ENCODE measurements at regions not wholly inside any gene's neighbourhood (a gene's known extent, or its start where the extent isn't known, plus 50 kb on each side); places are given as distances from the start of the nearest gene placed in this dataset.

- DNase-seq (ENCODE audit: low spot score): no peak
Observed at GRCh38 chr5:67335426-67335825, 138.8 kb upstream of the CD180 start.

DNA sequence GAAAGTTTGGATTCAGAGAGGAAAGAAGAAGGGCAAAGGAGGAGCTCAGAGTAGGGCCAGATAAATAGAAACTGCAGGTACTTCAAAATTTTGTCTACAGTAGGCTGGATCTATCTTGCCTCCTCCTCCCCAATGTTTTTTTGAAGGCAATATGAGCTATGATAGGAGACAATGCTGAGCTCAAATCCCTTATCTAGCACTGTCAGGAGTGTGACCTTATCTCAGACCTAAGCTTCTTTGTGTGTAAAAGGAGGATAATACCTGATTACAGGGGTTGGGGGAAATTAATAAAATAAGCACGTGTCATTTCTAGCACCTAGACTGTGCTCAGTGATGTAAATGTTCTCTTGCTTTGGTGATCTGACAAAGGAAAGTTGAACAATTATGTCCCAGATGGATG lies 137.8 kb upstream of the CD180 start:
- DNase-seq (ENCODE audit: low spot score): no peak

DNA sequence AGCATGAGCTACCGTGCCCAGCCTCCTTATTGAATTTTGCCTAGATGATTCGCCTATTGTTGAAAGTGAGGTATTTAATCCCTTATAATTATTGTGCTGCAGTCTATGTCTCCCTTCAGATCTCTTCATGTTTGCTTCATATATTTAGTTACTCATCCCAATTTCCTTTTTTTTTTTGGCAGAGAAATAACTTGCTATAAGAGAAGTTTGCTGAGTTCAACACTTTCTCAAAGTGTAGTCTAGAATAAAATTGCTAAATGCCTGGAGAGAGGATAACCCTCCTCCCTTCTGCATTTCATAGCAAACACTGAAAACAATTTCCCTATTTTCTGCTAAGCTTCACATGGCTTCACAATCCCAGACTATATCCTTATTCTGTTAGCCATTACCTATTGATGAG lies 136.6 kb upstream of the CD180 start:
- DNase-seq (ENCODE audit: low spot score): no peak

GRCh38 chr5:67331296-67331925 lies 134.8 kb upstream of the CD180 start:
- no peak for DNase-seq (ENCODE audit: low spot score)

DNA sequence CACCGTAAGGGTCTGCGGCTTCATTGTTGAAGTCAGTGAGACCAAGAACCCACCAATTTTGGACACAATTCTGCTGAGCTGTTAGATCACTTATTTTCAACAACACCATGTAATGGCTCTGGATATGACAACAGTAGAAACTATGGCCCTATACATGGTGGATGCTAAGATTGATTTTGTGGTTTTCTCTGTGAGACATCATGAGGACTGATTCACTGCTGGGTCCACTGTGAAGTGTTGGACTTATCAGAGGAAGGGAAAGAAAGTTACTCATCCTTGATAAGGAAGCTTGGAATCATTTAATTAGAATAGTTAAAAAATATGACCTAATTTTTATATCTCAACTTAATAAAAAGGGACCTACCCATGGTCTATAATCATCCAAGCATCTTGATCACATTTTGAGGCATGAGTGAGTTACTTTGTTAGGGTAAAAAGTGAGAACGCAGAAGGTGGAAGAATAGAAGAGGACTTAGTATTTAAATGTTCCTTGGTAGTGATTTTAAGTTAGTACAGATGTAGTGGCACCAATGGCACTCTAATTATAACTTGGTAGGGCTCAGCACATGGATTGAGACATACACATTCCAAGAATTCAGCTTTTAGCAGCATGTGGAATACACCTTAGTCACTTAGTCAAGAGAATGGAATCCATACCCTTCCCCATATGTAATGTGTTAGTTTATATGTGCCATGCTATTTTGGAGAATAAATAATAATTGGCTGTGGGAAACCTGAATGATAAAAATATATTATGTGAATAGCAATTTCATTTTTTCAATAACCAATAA lies 123.5 kb upstream of the CD180 start:
- peak; percentile 62 for DNase-seq (ENCODE audit: low spot score)

DNA sequence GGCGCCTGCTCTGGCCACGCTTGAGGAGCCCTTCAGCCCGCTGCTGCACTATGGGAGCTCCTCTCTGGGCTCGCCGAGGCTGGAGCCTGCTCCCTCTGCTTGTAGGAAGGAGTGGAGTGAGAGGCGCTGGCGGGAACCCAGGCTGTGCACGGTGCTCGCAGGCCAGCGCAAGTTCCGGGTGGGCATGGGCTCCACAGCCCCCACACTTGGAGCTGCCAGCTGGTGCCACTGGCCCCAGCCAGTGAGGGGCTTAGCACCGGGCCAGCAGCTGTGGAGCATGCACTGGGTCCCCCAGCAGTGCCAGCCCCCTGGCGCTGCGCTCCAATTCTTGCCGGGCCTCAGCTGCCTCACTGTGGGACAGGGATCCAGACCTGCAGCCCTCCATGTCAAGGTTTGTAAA lies 122.1 kb upstream of the CD180 start:
- no peak for DNase-seq (ENCODE audit: low spot score)

- DNase-seq (ENCODE audit: low spot score): no peak
Observed at GRCh38 chr5:67317603-67318002, 121.0 kb upstream of the CD180 start.

DNA sequence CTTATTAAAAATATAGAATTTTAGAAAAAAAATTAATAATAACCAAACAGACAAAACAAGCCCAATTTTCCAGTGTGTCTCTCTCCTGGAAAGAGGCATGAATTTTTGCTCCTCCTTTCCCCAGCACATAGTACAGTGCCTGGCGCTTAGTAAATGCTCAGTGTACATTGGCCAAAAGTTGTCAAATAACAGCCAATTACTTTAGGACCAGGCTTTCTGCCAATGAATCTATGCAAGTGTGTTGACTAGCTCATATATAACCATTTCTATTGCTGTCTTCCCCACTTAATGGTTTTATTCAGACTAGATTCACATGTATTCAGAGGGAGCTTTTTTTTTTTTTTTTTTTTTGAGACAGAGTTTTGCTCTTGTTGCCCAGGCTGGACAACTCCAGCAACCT lies 120.1 kb upstream of the CD180 start:
- no peak for DNase-seq (ENCODE audit: low spot score)

DNA sequence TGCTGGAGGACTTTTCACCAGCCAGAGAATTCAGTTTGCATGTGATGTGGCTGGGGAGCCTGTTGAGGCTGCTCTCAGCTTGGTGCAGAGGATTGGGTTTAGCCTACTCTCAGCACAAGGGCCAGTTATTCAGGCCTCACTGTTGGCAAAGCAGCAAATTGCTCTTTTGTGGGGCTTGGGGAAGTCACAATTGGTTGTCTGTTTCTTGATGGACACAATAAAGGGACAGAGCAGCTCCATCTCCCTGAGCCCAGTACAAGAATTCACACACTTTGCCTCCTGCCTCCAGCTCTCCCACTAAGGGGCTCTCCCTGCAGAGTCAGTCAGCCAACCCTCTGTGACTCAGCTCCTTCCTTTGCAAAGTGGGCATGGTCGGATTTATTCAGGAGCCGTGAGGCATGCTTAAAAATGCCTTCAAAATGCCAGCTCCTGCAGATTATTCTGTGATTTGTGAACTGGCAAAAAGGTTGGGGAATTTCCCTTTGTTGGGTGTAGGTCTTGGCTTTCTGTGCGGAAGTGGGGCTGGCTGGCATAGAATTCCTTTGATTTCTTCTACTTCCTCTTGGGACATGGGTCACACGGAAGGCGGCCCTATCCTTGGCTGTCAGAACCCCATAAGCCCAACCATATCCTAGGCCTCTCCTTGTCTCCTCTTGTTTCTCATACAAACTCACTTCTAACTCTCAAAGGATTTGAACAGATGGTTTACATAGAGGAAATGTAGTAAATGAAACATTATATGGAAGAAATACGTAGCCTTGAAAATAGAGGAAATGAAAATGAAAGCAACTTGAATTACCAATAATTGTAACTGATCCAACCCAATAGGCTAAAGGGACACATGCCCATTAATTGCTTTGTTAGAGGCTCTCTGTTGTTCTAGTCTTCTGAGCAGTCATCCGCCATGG lies 118.7 kb upstream of the CD180 start:
- peak; percentile 96 for DNase-seq (ENCODE audit: low spot score)

GRCh38 chr5:67311701-67312100 lies 115.1 kb upstream of the CD180 start:
- no peak for DNase-seq (ENCODE audit: low spot score)

- no peak for DNase-seq (ENCODE audit: low spot score)
Observed at GRCh38 chr5:67311208-67311607, 114.6 kb upstream of the CD180 start.

DNA sequence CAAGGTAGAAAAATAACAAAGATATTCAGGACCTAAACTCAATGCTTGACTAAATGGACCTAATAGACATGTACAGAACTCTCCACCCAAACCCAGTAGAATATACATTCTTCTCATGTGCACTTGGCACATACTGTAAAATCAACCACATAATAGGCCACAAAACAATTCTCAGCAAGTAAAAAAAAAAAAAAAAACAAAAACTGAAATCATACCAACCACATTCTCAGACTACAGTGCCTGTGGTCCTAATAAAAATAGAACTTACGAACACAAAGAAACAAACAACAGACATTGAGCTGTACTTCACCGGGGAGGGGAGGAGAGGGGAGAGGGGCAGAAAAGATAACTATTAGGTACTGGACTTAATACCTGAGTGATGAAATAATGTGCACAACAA lies 114.1 kb upstream of the CD180 start:
- DNase-seq (ENCODE audit: low spot score): no peak

DNA sequence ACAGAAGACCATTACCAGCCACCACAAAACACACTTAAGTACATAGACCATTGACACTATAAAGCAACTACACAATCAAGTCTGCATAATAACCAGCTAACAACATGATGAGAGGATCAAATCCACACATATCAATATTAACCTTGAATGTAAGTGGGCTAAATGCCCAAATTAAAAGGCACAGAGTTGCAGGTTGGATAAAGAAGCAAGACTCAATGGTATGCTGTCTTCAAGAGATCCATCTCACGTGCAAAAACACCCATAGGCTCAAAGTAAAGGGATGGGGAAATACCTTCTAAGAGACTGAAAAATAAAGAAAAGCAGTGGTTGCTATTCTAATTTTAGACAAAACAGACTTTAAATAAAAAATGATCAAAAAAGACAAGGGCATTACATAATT lies 113.6 kb upstream of the CD180 start:
- no peak for DNase-seq (ENCODE audit: low spot score)

GRCh38 chr5:67308988-67309688 lies 112.5 kb upstream of the CD180 start:
- no peak for DNase-seq (ENCODE audit: low spot score)

DNA sequence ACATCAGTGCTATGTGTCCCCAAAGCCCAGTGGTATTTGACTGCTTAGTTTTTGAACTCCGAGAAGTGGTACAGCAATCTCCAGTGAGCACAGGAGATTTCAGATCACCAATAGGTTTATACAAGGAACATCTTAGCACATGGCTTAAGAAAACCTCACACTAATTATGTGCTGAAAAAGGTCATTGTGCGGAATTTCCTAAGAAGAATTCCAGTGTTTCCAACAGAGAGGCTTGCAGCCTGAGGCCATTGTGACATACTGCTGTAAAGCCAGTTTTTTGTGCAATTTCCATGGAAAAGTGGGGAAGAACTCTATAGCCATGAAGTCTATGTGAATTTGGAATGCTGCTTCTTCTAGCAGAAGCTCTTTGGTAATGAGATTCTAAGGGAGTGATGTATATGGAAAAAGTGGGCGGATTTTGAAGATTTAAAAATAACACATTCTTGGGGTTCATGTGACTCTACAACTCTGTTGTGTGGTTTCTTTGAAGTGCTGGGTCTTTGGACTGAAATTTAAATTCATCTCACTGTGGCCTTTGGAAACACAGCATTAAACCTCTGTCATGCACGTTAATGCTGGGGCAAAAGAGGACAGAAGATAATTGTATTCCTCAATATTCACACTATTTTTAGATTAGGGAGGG lies 110.5 kb upstream of the CD180 start:
- no peak for DNase-seq (ENCODE audit: low spot score)

- peak; percentile 78 for DNase-seq (ENCODE audit: low spot score)
Observed at GRCh38 chr5:67305913-67306710, 109.5 kb upstream of the CD180 start.

DNA sequence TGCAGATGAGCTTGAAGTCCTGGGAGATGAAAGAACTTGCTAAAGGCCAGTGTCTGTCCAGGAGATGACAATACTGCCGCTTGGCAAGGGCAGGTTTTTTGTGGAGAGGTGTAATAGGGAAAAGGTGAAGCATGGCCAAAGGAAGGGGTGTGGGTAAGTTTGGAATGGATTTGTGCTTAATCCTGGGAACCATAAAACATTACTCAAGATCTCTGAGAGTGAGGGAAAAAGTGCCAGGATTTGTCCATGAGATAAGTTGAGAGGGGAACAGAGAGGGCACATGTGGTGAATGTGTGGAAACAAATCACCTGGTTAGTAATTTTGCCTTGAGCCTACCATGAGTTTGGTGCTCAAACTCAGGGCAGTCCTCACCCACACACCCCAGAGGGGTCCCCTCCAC lies 108.8 kb upstream of the CD180 start:
- DNase-seq (ENCODE audit: low spot score): no peak

DNA sequence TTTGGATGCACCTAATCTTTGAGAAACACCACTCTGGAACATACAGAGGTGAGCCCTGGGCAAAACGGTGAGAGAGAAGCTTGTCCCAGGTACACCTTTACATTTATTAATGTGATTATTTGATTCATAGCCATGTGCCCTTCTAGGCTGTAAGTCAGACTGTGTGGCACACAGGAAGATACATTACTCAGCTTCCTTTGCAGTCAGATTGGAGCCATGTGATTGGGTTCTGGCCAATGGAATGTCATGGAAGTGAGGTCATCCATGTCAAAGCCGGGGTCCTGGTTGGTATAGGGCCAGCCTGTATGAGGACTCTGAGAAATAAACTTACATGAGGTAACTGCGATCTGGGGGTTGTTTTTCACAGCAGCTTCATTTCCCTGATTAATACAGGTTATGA lies 106.8 kb upstream of the CD180 start:
- peak; percentile 70 for DNase-seq (ENCODE audit: low spot score)

GRCh38 chr5:67301285-67301903 lies 104.8 kb upstream of the CD180 start:
- DNase-seq (ENCODE audit: low spot score): peak; percentile 95

GRCh38 chr5:67300326-67300725 lies 103.7 kb upstream of the CD180 start:
- no peak for DNase-seq (ENCODE audit: low spot score)

Measured in kidney tubule cell (primary cell).